HepG2 (cell line): ENCODE measurements at regions not wholly inside any gene's neighbourhood (a gene's known extent, or its start where the extent isn't known, plus 50 kb on each side); places are given as distances from the start of the nearest gene placed in this dataset.

Experiments
- BRCA1 ChIP-seq: sonication (generic); formaldehyde crosslinking; IDR thresholded peaks from 2 replicates; pipeline ENCODE4 v1.4.0; 2020; ENCODE audit warnings: missing genetic modification reagents
- EP300 ChIP-seq, 3 experiments: sonication (generic) in 1 of 3; formaldehyde crosslinking in 1 of 3; IDR thresholded peaks; 2 replicates each; pipeline versions ENCODE4 v1.5.1 to v1.6.1; 2011 to 2020; ENCODE audit warnings: low read depth in 2 of 3, low read length in 2 of 3, borderline replicate concordance in 1 of 3, improper control_type of control experiment in 1 of 3, mild to moderate bottlenecking in 1 of 3, missing genetic modification reagents in 1 of 3, moderate library complexity in 1 of 3
- HNRNPUL1 ChIP-seq: fragments of 200-400 bp; formaldehyde crosslinking; IDR thresholded peaks from 2 replicates; pipeline ENCODE4 v1.6.1; 2017; ENCODE audit warnings: low read depth, mild to moderate bottlenecking, low read length, moderate library complexity
- JUNB ChIP-seq: sonication (generic); formaldehyde crosslinking; IDR thresholded peaks from 2 replicates; pipeline ENCODE4 v1.8.0; 2022; ENCODE audit warnings: missing genetic modification reagents, mild to moderate bottlenecking, borderline replicate concordance
- MIXL1 ChIP-seq: IDR thresholded peaks from 2 replicates; pipeline ENCODE4 v1.6.1; 2016
- RARA ChIP-seq: IDR thresholded peaks from 2 replicates; pipeline ENCODE4 v1.6.1; 2016; ENCODE audit warnings: missing genetic modification reagents, missing compliant biosample characterization
- RBFOX2 ChIP-seq: fragments of 200-400 bp; formaldehyde crosslinking; IDR thresholded peaks from 2 replicates; pipeline ENCODE4 v1.6.1; 2017; ENCODE audit warnings: low read depth, mild to moderate bottlenecking, low read length
- TAF1 ChIP-seq: sonication (generic); formaldehyde crosslinking; IDR thresholded peaks from 2 replicates; pipeline ENCODE4 v1.4.0; 2020; ENCODE audit warnings: missing genetic modification reagents
- THYN1 ChIP-seq: sonication (generic); formaldehyde crosslinking; IDR thresholded peaks from 2 replicates; pipeline ENCODE4 v1.8.1; 2023; ENCODE audit warnings: low read depth, mild to moderate bottlenecking, moderate library complexity, missing genetic modification reagents, borderline replicate concordance
- ZNF138 ChIP-seq: sonication (generic); formaldehyde crosslinking; IDR thresholded peaks from 2 replicates; pipeline ENCODE4 v1.5.0; 2020; ENCODE audit warnings: mild to moderate bottlenecking, low read depth, missing genetic modification reagents
- ZNF17 ChIP-seq: sonication (generic); formaldehyde crosslinking; IDR thresholded peaks from 2 replicates; pipeline ENCODE4 v1.5.0; 2020; ENCODE audit warnings: mild to moderate bottlenecking, missing genetic modification reagents
- ZNF282 ChIP-seq: fragments of 450-650 bp; IDR thresholded peaks from 2 replicates; pipeline ENCODE4 v1.6.1; 2018; ENCODE audit not compliant: partially characterized antibody
- ZNF296 ChIP-seq: sonication (generic); formaldehyde crosslinking; conservative IDR thresholded peaks from 2 replicates; pipeline ENCODE4 v1.5.0; 2020; ENCODE audit warnings: mild to moderate bottlenecking, missing genetic modification reagents
- ZSCAN21 ChIP-seq: sonication (generic); formaldehyde crosslinking; IDR thresholded peaks from 2 replicates; pipeline ENCODE4 v1.8.0; 2022; ENCODE audit warnings: mild to moderate bottlenecking, missing genetic modification reagents, moderate library complexity, borderline replicate concordance
- TF ChIP-seq, protein P1 (sequence below): sonication (generic); formaldehyde crosslinking; IDR thresholded peaks from 2 replicates; pipeline ENCODE4 v1.4.0; 2020; ENCODE audit warnings: missing genetic modification reagents; ENCODE audit errors: not compliant biosample characterization
- TF ChIP-seq, protein P2 (sequence below): sonication (generic); formaldehyde crosslinking; IDR thresholded peaks from 2 replicates; pipeline ENCODE4 v1.5.0; 2020; ENCODE audit warnings: missing genetic modification reagents
- TF ChIP-seq, protein P3 (sequence below): sonication (generic); formaldehyde crosslinking; conservative IDR thresholded peaks from 2 replicates; pipeline ENCODE4 v1.5.0; 2020; ENCODE audit warnings: missing genetic modification reagents
- TF ChIP-seq, protein P4 (sequence below): fragments of 450-650 bp; IDR thresholded peaks from 2 replicates; pipeline ENCODE4 v1.6.1; 2017; ENCODE audit warnings: mild to moderate bottlenecking
- TF ChIP-seq, protein P5 (sequence below): sonication (generic); formaldehyde crosslinking; IDR thresholded peaks from 2 replicates; pipeline ENCODE4 v1.5.1; 2020; ENCODE audit warnings: mild to moderate bottlenecking, missing genetic modification reagents
- TF ChIP-seq, protein P6 (sequence below): IDR thresholded peaks from 2 replicates; pipeline ENCODE4 v1.6.1; 2018; ENCODE audit warnings: missing genetic modification reagents, mild to moderate bottlenecking, missing compliant biosample characterization

DNA sequence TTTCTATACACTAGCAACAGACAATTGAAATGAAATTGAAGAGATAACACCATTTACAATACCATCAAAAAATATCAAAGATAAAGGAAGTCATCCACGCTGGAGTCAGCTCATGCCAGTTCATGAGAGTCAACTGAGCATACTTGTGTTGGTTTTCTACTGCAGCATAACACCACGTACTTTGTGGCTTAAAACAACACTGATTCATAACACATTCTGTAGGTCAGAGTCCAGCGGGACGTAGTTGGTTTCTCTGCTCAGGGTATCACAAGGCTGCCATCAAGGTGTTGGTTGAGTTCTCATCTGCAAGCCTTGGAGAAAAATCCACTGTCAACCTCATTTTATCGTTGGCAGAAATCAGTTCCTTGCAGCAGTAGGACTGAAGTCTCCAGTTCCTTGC, 84.2 kb downstream of the TEX51 start (continued):
- TF ChIP-seq, protein P1, sequence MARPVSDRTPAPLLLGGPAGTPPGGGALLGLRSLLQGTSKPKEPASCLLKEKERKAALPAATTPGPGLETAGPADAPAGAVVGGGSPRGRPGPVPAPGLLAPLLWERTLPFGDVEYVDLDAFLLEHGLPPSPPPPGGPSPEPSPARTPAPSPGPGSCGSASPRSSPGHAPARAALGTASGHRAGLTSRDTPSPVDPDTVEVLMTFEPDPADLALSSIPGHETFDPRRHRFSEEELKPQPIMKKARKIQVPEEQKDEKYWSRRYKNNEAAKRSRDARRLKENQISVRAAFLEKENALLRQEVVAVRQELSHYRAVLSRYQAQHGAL (CRISPR knock-in tag) = no peak
- TF ChIP-seq ZNF282 (no peak), HNRNPUL1 (no peak), JUNB (CRISPR knock-in tag) (no peak), ZNF138 (no peak), MIXL1 (CRISPR knock-in tag) (no peak), RARA (CRISPR knock-in tag) (0 out of 2 replicates have a peak, but pooled peaks have one; percentile 17), RBFOX2 (no peak), ZNF17 (no peak), BRCA1 (CRISPR knock-in tag) (no peak), ZNF296 (CRISPR knock-in tag) (no peak), TAF1 (CRISPR knock-in tag) (no peak), THYN1 (no peak), EP300 (IDR thresholded peaks at IDR 0.05; ENCODE audit: low read depth in 2 of 2, low read length in 2 of 2) (0 out of 4 replicates have a peak, but pooled peaks of 1 of the 2 experiments have one; percentile 24), EP300 (CRISPR knock-in tag; IDR thresholded peaks at IDR 0.05; ENCODE audit: borderline replicate concordance) (no peak), ZSCAN21 (CRISPR knock-in tag) (no peak)
- TF ChIP-seq, protein P2, sequence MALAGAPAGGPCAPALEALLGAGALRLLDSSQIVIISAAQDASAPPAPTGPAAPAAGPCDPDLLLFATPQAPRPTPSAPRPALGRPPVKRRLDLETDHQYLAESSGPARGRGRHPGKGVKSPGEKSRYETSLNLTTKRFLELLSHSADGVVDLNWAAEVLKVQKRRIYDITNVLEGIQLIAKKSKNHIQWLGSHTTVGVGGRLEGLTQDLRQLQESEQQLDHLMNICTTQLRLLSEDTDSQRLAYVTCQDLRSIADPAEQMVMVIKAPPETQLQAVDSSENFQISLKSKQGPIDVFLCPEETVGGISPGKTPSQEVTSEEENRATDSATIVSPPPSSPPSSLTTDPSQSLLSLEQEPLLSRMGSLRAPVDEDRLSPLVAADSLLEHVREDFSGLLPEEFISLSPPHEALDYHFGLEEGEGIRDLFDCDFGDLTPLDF (CRISPR knock-in tag) = no peak
- TF ChIP-seq, protein P3, sequence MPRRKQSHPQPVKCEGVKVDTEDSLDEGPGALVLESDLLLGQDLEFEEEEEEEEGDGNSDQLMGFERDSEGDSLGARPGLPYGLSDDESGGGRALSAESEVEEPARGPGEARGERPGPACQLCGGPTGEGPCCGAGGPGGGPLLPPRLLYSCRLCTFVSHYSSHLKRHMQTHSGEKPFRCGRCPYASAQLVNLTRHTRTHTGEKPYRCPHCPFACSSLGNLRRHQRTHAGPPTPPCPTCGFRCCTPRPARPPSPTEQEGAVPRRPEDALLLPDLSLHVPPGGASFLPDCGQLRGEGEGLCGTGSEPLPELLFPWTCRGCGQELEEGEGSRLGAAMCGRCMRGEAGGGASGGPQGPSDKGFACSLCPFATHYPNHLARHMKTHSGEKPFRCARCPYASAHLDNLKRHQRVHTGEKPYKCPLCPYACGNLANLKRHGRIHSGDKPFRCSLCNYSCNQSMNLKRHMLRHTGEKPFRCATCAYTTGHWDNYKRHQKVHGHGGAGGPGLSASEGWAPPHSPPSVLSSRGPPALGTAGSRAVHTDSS (CRISPR knock-in tag) = no peak
- TF ChIP-seq, protein P4, sequence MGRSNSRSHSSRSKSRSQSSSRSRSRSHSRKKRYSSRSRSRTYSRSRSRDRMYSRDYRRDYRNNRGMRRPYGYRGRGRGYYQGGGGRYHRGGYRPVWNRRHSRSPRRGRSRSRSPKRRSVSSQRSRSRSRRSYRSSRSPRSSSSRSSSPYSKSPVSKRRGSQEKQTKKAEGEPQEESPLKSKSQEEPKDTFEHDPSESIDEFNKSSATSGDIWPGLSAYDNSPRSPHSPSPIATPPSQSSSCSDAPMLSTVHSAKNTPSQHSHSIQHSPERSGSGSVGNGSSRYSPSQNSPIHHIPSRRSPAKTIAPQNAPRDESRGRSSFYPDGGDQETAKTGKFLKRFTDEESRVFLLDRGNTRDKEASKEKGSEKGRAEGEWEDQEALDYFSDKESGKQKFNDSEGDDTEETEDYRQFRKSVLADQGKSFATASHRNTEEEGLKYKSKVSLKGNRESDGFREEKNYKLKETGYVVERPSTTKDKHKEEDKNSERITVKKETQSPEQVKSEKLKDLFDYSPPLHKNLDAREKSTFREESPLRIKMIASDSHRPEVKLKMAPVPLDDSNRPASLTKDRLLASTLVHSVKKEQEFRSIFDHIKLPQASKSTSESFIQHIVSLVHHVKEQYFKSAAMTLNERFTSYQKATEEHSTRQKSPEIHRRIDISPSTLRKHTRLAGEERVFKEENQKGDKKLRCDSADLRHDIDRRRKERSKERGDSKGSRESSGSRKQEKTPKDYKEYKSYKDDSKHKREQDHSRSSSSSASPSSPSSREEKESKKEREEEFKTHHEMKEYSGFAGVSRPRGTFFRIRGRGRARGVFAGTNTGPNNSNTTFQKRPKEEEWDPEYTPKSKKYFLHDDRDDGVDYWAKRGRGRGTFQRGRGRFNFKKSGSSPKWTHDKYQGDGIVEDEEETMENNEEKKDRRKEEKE = no peak
- TF ChIP-seq, protein P5, sequence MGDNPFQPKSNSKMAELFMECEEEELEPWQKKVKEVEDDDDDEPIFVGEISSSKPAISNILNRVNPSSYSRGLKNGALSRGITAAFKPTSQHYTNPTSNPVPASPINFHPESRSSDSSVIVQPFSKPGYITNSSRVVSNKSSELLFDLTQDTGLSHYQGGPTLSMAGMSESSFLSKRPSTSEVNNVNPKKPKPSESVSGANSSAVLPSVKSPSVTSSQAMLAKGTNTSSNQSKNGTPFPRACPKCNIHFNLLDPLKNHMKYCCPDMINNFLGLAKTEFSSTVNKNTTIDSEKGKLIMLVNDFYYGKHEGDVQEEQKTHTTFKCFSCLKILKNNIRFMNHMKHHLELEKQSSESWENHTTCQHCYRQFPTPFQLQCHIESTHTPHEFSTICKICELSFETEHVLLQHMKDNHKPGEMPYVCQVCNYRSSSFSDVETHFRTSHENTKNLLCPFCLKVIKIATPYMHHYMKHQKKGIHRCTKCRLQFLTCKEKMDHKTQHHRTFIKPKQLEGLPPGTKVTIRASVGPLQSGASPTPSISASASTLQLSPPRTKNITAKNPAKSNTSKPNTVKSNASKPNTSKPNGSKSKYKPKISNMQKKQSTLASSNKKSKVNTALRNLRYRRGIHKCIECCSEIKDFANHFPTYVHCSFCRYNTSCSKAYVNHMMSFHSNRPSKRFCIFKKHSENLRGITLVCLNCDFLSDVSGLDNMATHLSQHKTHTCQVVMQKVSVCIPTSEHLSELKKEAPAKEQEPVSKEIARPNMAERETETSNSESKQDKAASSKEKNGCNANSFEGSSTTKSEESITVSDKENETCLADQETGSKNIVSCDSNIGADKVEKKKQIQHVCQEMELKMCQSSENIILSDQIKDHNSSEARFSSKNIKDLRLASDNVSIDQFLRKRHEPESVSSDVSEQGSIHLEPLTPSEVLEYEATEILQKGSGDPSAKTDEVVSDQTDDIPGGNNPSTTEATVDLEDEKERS = no peak
- TF ChIP-seq, protein P6, sequence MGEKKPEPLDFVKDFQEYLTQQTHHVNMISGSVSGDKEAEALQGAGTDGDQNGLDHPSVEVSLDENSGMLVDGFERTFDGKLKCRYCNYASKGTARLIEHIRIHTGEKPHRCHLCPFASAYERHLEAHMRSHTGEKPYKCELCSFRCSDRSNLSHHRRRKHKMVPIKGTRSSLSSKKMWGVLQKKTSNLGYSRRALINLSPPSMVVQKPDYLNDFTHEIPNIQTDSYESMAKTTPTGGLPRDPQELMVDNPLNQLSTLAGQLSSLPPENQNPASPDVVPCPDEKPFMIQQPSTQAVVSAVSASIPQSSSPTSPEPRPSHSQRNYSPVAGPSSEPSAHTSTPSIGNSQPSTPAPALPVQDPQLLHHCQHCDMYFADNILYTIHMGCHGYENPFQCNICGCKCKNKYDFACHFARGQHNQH (CRISPR knock-in tag) = 0 out of 2 replicates have a peak, but pooled peaks have one; percentile 24
